Hematopoietic multipotent progenitor cell treated with erythropoietin and hydrocortisone succinate and interleukin-3 and kit ligand, for 4 days (in vitro differentiated cells): ENCODE measurements at regions not wholly inside any gene's neighbourhood (a gene's known extent, or its start where the extent isn't known, plus 50 kb on each side); places are given as distances from the start of the nearest gene placed in this dataset.

ENCODE experiments used
- DNase-seq: peaks from one replicate; pipeline ENCODE4 v3.0.0-alpha.2; 2015

DNA sequence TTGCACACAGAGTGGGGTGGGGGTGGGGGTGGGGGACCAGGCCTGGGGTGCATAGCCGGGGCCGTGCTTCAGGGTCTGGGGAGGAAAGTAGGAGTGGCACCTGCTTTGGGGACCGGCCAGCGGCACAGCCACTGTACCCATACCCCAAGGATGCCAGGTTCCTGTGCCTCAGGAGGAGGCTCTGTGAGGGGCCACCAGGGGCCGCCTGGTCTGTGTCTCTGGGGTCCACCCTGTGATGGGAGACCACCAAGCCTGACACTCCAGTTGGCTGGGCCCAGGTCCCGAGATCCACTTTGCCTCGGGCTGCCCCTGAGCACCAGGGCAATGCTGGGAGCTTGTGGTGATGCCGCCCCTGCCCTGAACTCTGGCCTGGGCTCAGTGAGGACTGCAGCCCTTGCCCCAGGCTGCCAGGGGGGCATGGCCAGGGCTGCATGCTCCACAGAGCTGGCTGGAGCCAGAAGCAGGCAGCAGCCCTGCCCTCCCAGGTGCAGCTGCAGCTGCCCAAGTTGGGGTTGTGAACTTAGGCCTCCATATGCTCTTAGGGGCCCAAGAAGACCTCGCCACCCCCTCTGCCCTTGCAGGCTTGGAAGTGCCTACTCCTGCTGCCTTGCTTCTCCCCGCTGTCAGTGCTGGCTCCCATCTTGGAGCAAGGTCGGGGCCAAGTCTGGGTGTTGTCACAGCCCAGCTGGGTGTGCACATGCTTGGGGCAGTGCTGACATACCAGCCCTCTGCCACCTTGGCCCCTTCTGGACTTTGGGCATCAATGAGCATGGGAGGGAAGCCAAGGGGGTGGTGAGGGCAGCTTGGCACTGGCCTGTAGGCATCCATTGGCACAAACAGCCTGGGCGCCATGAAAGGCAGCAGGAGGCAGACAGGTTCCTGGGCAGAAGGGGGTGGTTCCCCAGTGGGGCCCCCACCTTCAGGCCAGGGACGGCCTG, 123.3 kb upstream of the THY1 start:
- no peak for DNase-seq

DNA sequence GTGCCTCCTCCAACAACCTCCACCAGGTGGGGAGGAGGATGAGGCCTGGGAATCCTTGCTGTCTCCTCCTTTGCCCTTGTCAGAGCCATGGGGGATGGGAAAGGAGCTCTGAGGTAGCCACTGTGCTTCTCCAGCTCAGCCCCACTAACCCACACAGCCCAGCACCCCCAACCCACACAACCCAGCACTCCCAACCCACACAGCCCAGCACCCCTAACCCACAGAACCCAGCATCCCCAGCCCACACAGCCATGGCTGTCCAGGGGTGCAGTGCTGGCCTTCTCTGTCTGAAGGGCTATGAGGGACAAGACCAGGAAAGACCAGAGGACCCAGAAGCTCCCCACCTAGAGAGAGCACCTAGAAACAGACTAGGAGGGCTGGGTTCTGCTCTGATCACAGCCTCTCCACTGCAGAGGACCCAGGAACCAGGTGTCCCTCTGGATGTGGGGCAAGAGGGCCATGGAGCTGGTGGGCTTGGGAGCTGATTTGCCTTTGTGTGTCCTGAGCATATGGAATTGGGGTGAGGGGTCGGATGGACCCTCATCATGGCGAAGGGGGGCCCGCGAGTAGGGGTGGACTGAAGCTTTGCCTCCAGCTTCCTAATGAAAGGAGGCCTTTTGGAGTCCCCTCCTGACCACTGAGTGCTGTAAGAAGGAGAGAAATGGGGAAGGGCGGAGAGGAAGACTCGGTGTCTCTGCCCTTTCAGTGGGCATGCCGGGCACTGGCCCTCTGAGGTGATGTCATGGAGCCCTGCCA, 117.6 kb upstream of the THY1 start:
- DNase-seq = no peak

DNA sequence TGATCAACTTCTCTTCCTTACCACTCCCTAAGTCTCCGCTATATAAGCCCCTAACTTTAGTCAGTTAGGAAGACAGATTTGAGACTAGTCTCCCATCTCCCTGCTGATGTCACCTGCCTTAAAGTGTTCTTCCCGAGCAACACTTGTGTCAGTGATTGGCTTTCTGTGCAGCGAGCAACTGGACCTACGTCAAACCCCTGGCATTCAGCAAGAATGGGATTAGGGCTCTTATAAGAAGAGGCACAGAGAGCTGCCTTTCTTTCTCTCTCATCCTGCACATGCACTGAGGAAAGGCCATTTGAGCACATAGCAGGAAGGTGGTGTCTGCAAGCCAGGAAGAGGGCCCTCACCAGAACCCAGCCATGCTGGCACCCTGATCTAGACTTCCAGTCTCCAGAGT, 116.6 kb upstream of the THY1 start:
- no peak for DNase-seq

DNA sequence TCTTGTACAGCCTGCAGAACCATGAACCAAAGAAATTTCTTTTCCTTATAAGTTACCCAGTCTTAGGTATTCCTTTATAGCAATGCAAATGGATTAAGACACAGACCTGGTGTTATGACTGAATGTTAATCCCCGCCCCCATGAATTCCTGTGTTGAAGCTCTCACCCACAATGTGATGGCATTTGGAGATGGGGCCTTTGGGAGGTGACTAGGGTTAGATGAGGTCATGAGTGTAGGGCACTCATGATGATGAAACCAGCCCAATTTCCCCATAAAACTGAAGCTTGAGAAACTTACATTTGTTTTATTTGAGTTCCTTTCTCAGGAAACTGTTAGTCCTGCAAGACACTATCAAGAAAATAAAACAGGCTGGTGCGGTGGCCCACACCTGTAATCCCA, 115.8 kb upstream of the THY1 start:
- peak; percentile 75 for DNase-seq

DNA sequence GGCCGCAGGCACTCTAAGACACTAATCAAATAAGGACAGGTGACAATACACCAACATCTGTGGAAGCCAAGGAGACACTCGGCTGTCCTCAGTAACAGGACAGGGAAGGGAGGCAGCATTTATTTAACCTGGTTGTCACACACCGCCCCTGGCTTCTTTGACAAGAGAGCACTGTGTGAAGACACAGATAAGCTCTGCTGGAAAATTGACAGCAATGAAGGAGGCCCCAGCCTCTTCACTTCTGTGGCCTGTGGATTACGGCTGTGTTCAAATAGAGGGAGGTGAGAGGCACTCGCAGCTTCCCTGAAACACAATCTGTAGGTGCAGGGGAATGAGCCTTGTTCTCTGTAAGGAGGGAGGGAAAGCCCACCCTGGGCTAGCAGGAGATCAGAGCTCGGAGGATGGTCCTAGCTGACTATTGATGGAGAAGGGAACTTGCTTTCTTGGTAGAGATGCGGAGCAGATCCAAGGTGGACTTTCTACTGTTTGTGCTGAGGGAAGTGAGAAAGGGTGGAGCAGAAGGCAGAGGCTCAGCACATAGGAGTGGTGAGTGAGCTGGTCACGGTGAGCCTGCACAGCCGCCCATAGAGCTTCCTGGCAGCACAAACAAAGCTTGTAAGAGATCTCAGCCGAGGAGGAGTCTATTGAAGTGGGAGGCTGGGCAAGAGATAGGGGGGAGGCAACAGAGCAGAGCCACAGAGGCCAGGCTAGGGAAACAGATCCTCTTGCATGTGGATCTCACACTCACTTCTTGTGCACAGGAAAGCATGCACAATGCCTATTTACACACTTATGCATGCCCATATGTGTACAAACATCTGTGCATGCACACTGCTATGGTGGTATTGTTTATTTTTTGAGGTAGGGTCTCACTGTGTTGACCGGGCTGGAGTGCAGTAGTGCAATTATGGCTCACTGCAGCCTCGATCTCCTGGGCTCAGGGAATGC, 114.6 kb upstream of the THY1 start:
- peak; percentile 59 for DNase-seq

DNA sequence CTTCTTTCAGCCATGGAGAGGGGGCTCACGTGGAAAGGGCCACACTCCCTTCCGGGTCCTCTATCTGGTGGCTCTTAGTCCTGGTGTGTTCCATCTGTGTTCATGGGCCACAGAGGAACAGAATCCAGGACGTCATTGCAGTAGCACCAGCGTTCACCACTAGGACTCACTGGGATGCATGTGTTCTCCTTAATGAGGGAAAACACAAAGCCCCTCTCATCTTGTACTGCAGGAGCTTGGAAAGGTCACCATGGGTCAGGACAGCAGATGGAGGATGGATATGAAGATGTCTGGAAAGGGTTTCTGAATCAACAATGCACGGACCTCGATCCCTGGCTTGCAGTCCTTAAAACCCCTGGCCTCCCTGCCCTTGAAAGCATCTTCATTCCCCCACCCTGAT, 113.8 kb upstream of the THY1 start:
- no peak for DNase-seq

DNA sequence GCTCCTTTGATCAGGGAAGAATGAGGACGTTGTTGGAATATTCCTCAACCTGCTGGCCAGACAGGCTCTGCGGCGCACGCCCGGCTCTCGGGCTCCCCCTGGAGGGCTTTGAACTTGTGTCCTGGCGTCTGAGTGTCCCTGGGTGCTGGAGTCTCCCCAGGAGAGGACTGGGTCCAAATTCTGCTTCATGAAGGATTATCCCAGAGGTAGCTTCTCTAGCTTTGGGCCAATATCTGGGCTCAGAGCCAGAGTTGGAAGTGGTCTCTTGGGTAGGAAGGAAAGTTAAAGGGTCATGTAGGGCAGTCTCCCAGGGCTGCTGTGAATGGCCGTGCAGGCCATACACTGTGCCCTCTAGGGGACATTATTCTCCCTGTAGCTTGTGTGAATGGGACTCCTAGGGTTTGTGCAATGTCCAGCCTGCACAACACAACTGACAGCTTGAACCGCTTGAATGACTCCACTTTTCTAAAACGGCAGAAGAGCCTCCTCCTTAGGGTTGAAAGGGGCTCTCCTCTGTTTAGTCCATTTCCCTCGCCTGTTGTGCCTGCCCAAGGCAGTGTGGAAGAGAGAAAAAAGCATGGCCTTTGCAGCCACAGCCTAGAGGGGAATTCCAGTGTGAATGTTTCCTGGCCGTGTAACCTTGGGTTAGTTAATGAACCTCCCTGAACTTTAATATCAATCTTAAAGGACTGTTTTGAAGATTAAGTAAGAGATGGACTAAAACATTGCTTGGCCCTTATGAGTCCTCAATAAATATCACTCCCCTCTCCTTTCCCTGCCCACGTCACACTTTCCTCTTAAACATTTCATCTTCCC, 111.2 kb upstream of the THY1 start:
- DNase-seq = peak; percentile 81

DNA sequence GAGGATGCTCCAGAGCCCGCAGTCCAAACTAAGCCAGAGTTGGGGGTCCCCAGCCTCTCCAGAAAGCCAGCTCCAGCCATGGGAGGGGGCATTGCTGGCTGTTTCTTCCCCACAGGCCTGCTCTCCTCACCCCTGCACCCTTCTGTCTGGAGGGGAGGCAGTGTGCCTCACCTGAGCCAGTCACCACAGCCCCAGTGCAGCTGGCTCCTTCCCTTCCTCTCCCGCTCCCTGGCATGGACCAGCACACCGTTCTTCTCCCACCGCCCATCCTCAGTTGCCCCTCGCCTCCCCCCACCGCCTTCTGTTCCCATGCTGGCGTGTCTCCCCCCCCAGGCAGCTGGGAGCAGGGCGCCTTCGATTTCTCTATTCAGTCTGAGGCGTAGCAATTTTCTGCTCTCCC, 110.5 kb upstream of the THY1 start:
- DNase-seq = no peak

DNA sequence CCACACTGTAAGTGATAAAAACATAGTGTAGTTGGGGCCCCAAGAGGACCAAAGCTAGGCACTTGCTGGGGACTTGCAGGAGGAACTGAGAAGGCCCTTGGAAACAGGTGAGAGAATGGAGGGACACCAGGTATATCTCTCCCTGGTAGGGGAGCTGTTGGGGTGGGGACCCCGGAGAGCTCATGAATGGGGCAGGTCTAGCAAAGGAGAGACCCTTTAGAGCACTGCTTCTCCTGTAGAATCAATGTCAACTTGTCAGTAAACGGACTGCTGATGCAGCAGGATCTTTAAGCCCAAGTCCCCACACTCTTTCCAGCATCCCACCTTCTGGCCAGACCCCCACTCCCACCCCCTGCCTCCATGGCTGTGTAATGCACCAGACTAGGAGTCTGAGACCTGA, 109.6 kb upstream of the THY1 start:
- no peak for DNase-seq

DNA sequence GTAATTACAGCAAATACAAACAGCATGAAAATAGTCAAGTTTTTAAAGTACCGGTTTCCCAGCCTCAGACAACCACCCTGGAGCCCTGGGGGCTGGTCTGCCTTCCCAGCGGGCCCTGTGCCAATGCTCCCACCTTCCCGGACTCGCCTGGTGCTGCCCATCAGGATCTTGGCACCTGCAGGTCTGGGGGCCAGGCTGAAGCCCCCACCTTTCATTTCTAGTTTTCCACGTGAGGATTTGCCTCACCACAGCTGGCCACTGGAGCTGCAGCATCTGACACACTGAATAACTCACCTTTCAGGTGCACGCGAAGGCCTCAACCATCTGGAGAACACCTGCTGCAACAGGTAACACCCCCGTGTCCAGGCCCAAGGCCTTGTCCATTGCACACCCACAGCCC, 108.7 kb upstream of the THY1 start:
- no peak for DNase-seq

DNA sequence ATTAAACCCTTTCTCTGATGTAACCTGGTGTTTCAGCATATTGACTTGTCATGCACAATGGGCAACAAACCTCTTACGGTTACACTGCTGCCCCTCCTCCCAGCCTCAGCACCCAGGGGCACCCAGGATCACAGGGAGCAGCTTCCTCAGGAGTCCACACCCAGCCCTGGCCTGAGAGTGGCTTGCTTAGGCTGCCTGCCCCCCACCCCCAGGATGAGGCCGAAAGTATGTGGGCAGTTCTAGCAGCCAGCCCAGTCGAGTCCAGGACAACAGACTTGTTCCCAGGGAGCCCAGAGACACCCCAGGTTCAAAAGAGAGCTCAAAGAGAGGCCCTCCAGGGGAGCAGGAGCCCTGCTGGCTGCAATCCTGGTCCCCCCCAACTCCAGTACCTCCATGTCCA, 108.1 kb upstream of the THY1 start:
- no peak for DNase-seq

DNA sequence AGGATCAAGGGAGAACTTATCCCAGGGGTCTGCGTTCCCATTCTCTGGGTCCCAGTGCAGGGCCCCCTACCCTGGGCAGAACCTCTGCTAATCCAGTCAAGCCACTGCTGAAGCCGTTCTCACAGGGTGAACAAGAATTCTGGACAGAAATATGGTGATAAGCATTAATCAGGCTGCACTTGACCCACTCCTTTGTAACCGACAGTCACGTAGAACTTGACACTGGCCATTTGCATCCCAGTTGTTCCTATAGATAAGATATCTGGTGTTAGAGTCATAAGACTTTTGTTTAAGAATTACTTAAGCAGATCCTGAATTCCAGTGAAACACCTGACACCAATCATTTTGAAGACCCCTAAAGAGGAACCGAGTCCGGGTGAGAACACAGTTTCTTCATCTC, 107.5 kb upstream of the THY1 start:
- DNase-seq = no peak

DNA sequence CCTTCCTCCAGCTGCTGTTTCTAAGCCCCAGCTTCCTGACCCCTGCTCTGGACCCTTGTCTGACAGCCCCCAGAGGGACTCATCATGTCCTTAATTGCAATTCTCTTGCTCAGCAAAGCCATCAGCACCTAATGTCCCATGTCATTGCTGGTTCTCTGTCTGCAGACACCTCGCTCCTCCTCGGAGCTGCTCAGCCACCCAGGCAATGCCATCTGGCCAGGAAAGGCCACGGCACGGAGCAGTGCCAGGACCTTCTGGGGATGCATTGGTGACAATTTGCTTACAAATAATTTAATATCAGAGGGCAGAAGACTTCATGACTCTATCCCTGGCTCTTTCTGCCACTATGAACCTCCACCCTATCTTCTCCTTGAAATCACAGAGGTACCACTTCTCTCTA, 107.0 kb upstream of the THY1 start:
- no peak for DNase-seq

DNA sequence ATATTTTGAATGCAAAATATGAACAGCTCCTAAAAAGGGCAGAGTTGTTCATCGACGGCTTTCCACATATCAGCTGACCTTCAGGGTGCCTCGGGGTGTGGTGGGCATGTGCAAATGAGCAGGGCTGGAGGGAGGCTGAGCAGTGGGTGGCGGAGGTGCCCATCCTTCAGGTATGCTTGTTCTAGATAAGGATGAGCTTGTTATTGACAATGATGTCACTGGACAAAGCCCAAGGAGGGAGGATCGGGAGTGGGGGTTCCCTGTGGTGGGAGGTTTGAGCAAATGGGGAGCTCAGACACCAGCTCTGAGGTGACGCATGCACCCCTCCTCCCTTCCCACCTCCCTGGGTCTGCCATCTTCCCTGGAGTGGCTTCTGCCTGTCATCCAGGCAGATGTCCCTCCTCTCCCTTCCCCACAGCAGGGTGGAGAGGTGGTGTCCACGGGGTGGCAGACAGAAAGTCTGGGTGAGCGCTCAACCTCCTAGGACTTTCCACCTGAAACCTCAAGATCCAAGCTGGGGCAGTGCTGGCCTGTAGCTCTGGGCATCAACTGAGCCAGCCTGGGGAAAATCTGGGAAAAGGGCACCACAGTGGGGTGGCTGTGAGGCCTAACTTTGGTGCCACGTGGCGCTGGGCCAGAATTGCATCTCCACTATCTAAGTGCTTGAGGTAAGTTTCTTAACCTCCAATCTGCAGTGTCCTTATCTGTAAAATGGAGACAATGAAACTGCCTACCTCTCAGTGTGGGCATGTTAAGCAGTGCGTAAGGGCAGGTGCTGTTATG, 106.3 kb upstream of the THY1 start:
- DNase-seq = no peak

DNA sequence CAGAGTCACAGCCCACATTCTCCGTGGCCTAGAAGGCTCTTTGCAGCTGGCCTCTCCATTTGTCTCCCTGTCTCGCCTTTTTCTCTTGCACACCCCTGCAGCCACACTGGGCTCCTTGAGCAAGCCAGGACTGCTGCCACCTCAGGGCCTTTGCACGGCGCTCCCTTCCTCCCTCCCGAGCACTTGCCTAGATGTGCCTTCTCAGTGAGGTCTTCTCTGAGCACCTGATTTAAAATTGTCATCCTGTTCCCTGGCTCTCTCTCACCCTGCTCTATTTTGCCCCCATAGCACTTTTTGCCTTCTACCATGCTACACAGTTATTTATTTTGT, 102.9 kb upstream of the THY1 start:
- DNase-seq = no peak

DNA sequence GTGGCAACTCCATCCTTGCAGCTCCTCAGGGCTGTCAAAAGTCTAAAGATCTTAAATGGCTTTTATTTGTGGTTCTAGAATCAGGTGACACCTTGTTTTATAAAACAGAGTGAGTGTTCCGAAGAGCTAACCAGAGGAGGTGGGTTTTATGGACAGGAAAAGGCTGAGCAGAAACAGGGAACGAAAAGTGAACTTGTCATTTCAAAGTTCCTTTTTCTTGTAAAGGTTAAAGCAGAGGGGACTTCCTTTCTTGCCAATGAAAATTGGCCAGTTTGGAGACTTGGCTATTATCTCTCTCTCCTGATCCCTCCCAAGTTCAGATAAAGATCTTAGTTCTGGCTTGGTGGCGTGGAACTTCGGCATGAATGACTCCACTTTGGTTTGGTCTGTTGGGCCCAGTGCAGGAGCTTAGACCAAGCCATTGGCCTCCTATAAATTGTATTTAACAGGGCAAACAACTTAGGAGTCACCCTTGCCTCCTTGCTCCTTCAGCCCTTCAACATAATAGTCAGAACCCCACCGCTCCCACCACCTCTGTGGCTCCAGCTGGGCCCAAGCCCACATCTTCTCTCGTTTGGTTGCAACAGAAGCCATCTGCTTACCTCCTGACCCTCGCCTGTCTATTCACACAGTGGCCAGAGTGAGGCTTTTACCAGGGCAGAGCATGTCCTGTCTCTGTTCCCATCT, 102.4 kb upstream of the THY1 start:
- DNase-seq = peak; percentile 48

DNA sequence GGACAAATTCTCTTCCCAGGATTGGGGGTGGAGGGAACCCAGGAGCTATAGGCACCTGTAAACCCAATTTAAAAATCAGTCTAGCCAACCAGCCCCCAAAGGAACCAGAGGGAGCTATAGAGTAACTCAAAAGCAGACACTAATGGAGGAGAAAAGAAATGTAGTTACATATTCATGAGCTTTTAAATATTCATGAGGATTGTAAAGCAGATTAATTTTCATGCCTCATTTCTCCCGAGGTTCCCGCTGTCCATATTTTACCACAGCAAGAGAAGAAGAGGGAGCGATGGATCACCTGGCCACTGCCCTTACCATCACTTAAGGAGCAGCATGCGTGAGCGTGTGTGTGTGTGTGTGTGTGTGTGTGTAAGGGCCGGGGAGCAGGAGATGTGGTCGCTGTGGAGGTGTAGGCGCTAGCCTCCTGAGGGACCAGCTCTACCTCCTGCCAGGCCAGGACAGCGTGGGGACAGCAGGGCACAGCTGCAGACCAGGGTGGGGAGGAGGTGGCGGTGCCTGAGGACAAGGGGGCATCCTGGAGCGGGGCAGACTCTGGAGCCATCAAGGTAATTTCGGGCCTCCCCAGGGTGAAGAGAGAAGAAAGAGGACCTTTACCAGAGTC, 100.7 kb upstream of the THY1 start:
- DNase-seq = no peak

DNA sequence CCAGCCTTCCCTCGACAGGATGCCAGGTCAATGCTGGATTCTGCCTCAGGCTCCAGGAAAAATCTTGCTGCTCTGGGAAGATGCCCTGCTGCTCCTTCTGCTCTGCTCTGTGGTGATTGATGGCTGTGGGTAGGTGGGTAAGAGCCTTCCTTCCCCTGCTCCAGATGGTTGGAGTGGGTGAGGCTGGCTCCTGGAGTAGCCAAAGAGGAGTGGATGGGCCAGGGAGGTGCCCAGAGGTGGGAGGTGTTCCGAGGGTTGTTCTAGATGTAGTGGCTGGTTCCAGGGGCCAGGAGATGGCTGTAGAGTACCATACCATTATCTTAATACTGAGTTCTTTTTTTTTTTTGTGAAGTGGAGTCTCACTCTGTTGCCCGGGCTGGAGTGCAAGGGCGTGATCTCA, 99.6 kb upstream of the THY1 start:
- DNase-seq = no peak

DNA sequence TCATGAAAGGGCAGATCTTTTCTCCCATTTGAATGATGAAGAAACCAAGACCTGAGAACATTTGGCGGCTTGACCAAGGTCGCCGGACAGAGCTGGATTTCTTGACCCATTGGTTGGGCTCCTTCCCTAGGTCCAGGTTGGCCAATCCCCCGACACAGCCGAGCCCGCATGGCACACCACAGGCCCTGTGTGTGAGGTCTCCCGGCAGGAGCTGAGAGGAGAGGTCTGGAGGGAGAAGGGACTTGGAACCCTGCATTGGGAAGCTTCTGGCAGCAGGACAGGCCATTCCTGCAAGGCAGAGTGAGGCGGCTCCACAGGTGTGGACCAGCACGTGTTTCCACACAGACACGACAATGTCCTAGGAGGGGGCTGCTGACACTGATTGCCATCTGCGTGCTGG, 98.6 kb upstream of the THY1 start:
- no peak for DNase-seq

DNA sequence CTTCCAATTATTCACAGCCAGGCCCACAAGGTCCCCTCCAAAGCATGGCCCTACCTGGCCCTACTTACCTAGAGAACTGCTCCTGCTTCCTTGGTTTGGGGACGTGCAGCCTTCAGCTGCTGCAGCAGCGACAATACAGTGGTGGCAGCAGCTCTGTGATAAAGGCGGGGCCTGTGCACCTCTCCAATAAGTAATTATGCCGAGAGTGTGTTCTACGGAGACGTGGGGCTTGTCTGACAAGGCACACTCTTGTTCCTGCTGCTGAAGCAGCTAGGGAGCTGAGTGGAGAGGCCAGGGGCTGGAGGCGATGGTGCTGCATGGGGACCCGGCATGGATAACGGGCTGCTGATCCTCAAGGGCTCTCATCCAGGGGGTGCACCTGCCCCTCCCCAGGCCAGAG, 98.0 kb upstream of the THY1 start:
- no peak for DNase-seq

DNA sequence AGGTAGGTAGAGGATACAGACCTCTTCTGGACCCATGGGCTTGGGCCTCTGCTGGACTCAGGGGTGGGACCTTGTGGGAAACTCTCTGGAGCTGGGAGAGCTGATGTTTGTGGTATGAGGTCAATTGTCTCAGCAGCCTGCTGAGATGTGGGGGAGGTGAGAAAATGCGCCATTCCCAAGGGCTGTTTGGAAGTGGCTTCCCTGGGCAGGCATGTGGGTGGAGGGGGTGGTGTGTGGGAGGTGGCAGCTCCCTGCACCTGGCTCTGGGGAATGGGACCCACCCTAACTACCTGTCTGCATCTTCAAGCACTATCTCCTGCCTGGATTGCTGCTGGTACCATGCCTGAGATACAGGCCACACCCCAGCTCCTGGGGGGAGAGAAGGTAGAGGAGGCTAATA, 97.4 kb upstream of the THY1 start:
- DNase-seq = no peak
